Skeletal muscle tissue (tissue), 3 donors: ENCODE measurements at regions not wholly inside any gene's neighbourhood (a gene's known extent, or its start where the extent isn't known, plus 50 kb on each side); places are given as distances from the start of the nearest gene placed in this dataset.

Source experiments
- H3K27ac ChIP-seq: one replicate; pipeline ENCODE4 v1.7.0; 2013; ENCODE audit warnings: mild to moderate bottlenecking, low read depth, low read length, inconsistent platforms
- H3K27me3 ChIP-seq, 3 donors: one replicate each; pipeline ENCODE4 v1.7.0; 2013; ENCODE audit warnings: low read length in 3 of 3; ENCODE audit not compliant: control insufficient read depth in 3 of 3, insufficient read depth in 3 of 3
- H3K36me3 ChIP-seq, 3 donors: one replicate each; pipeline ENCODE4 v1.7.0; 2013; ENCODE audit warnings: low read length in 3 of 3; ENCODE audit not compliant: control insufficient read depth in 3 of 3, insufficient read depth in 3 of 3
- H3K4me1 ChIP-seq, 3 donors: one replicate each; pipeline ENCODE4 v1.7.0; 2013; ENCODE audit warnings: low read length in 3 of 3, mild to moderate bottlenecking in 3 of 3; ENCODE audit not compliant: control insufficient read depth in 3 of 3, insufficient read depth in 3 of 3
- H3K4me3 ChIP-seq, 3 donors: one replicate each; pipeline ENCODE4 v1.7.0; 2013; ENCODE audit warnings: low read length in 3 of 3
- H3K9ac ChIP-seq, 3 donors: one replicate each; pipeline ENCODE4 v1.7.0; 2013; ENCODE audit warnings: low read length in 3 of 3, mild to moderate bottlenecking in 3 of 3, moderate library complexity in 2 of 3, low read depth in 1 of 3
- H3K9me3 ChIP-seq, 3 donors: one replicate each; pipeline ENCODE4 v1.7.0; 2013; ENCODE audit warnings: low read length in 3 of 3; ENCODE audit not compliant: control insufficient read depth in 3 of 3
- donor health status: Osteomylitis.

DNA sequence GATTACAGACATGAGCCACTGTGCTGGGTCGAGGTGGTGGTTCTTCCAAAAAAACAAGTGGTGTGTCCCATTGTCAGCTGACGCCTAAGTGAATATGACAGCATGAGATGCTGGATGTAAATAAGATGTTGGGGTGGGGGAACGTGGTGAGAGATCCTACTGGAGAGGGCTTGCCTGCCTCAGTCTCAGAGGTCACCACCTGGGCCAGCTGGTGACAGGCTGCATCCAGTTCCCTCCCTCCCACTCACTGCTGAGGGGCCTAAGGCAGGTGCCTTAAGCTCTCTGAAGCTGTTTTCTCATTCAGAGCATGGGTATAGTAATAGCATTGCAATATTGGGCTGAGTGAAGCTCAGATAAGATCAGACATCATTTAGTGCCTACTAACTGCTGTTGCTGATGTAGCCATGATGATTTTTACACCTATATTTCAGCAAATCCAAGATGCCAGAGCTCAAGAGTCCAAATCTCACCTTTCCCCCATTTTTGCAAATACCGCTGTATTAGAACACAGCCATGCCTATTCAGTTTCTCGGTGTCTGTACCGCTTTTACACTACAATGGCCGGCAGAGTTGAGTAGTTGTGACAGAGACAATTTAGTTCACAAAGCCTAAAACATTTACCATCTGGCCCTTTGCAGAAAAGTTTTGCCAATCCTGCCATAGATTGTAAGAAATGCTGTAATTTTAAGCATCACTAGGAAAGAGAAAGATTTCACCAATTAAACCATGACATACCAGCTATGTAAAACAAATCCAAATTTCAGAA lies 171.3 kb downstream of the ANKRD60 start:
- H3K36me3 ChIP-seq: no peaks in the 10 kb centered on the region
- H3K27ac ChIP-seq: no peak overlapping the region
- H3K27me3 ChIP-seq: peaks cover 0 to 6% (median 3%) of the 10 kb centered on the region in 3 donors
- H3K9me3 ChIP-seq: peaks cover 0 to 4% (median 0%) of the 10 kb centered on the region in 3 donors
- peaks cover 4 to 7% (median 6%) of the 10 kb centered on the region in 3 donors for H3K4me1 ChIP-seq
- no peak overlapping the region for H3K9ac ChIP-seq
- no peak overlapping the region for H3K4me3 ChIP-seq

DNA sequence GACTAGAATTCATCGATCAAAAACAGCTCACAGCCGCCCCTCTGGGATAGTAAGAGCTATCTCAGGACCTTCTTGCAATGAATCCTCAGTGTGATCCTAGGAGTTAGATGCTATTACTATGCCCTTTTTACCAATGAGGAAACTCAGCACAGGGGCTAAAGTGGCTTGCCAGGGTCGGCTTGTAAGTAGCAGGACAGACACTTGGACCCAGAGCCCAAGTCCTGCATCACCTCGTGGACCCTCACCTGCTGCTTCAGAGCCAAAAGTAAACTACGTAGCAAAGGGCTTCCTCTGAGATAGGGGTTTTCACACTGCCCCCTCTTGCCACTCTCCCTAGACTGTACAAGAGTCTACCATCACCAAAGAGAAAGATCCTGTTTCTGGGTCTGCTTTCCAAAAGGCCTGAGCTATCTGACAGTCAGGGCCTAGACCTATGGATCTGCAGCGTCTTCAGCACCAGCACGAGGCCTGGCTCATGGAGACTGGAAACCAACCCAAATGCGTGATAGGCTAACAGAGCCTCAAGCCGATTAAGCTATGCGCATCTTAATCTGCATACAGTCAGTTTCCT lies 172.3 kb downstream of the ANKRD60 start:
- Histone ChIP-seq H3K27ac (no peak overlapping the region), H3K4me3 (no peak overlapping the region), H3K9me3 (peaks cover 0 to 4% (median 2%) of the 10 kb centered on the region in 3 donors), H3K27me3 (peaks cover 0 to 6% (median 3%) of the 10 kb centered on the region in 3 donors), H3K9ac (no peak overlapping the region), H3K36me3 (no peaks in the 10 kb centered on the region), H3K4me1 (peaks cover 4 to 7% (median 6%) of the 10 kb centered on the region in 3 donors)

DNA sequence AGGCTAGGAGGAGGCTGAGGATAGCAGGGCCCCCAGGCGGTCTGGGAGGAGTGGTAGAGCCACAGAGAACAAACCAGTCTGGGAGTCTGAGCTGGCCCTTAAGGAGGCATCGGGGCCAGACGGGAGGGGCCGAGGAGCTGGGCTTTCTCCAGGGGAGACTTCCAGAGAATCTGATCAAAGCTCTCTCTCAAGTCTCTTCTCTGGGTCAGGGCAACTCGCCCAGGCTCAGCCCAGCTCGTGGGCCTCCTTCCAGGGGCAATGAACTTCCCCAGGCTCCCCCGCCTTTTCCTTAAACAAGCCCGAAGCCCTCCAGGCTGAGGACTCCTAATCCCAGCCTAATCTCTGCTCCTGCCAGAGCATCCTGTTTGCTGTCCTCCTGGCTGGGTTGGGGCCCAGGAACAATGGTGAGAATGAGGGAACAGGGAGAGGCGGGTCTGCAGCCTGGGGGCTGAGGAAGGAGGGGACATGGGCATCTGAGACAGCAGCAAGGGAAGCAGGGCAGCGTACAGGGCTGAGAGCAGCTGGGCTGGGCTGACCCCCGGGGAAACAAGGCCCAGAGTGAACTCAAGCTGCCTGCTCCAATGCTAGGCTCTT lies 173.6 kb downstream of the ANKRD60 start:
- Histone ChIP-seq H3K27me3 (peaks cover 0 to 6% (median 3%) of the 10 kb centered on the region in 3 donors), H3K9ac (peak overlapping the region in 1 of 3 donors; percentile 16), H3K36me3 (no peaks in the 10 kb centered on the region), H3K9me3 (peaks cover 2 to 4% (median 3%) of the 10 kb centered on the region in 3 donors), H3K4me1 (peaks cover 4 to 7% (median 6%) of the 10 kb centered on the region in 3 donors), H3K4me3 (no peak overlapping the region), H3K27ac (no peak overlapping the region)

DNA sequence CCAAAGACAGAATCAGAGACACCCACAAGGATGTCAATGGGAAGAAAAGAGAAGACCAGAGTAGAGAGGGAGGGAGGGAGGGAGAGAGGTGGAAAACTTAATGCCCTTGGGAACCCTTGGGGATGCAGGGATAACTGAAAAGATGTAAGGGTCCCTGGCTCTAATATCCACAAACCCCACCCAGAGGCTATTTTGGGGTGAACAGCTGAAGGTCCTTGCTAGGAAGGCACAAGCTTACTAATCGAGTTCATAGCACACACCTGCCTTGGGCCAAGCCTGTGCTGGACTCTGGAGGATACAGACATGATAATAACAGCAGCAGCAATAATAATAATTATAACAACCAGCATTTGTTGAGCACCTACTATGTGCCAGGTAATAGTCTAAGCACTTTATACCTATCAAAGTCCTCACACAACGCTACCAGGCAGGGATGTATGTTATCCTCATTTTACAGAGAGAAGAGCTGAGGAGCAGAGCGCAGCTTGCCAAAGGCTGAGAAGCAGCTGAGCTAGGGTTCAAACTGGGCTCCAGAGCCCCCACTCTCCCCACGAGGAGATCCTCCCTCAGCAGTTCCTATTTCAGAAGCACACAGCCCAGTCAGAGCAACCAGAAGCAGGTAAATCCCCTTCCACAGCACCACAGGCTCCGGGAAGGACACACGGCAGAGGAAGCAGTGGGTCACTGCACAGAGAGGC lies 174.2 kb downstream of the ANKRD60 start:
- Histone ChIP-seq H3K36me3 (no peaks in the 10 kb centered on the region), H3K27me3 (peaks cover 0 to 6% (median 3%) of the 10 kb centered on the region in 3 donors), H3K9me3 (peaks cover 2 to 4% (median 3%) of the 10 kb centered on the region in 3 donors), H3K9ac (peak overlapping the region in 1 of 3 donors; percentile 16), H3K27ac (no peak overlapping the region), H3K4me3 (no peak overlapping the region), H3K4me1 (peaks cover 4 to 7% (median 6%) of the 10 kb centered on the region in 3 donors)

DNA sequence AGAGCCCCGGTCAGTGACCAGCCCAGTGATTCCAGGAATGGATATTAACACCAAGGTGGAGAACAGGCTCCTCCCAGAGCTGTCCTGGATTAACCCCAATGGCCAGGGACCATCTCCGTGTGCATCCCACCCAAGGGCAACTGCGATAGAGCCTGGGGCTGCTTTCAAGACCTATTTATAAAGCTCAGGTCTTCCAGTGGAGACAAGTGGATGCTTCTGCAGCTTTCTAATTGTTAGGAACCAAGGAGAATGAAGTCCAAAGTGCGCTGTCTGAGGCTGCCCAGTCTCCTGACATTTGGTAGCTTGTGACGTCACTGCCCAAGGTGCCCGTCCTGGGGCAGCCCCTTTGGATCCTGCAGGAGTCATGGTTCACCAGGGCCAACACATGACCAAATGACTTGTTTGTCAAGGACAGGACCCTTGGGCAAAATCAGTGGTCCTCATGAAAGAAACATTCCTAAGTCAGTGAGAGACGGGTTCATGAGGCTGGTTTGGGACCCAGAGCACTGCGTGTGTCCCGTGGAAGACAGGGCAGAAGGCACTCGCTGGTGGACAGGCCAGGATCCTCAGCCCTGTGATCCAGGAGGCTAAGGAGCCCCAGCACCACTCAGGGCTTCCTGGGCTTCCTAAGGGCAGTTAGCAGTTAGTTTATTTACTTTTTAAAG lies 174.9 kb downstream of the ANKRD60 start:
- H3K4me3 ChIP-seq: no peak overlapping the region
- H3K4me1 ChIP-seq: peaks cover 4 to 7% (median 6%) of the 10 kb centered on the region in 3 donors
- H3K27me3 ChIP-seq: peaks cover 0 to 3% (median 2%) of the 10 kb centered on the region in 3 donors
- H3K27ac ChIP-seq: no peak overlapping the region
- H3K36me3 ChIP-seq: no peaks in the 10 kb centered on the region
- peaks cover 2 to 4% (median 3%) of the 10 kb centered on the region in 3 donors for H3K9me3 ChIP-seq
- no peak overlapping the region for H3K9ac ChIP-seq

DNA sequence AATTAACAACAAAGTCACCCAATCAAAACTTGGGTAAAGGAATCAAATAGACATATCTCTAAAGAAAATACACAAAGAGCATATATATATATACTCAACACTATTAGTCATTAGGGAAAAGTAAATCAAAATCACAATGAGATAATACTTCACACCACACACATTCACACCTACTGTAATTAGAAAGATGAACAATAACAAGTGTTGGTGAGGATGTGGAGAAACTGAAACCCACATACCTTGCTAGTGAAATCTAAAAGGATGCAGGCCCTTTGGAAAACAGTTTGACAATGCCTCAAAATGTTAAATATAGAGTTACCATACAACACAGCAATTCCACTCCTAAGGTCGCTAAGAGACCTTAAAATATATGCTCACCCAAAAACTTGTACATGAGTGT lies 177.1 kb downstream of the ANKRD60 start:
- no peak overlapping the region for H3K4me3 ChIP-seq
- H3K4me1 ChIP-seq: peaks cover 4 to 8% (median 7%) of the 10 kb centered on the region in 3 donors
- H3K9ac ChIP-seq: no peak overlapping the region
- no peaks in the 10 kb centered on the region for H3K36me3 ChIP-seq
- H3K27ac ChIP-seq: no peak overlapping the region
- peaks cover 0 to 3% (median 2%) of the 10 kb centered on the region in 3 donors for H3K27me3 ChIP-seq
- H3K9me3 ChIP-seq: peaks cover 2 to 4% (median 3%) of the 10 kb centered on the region in 3 donors

DNA sequence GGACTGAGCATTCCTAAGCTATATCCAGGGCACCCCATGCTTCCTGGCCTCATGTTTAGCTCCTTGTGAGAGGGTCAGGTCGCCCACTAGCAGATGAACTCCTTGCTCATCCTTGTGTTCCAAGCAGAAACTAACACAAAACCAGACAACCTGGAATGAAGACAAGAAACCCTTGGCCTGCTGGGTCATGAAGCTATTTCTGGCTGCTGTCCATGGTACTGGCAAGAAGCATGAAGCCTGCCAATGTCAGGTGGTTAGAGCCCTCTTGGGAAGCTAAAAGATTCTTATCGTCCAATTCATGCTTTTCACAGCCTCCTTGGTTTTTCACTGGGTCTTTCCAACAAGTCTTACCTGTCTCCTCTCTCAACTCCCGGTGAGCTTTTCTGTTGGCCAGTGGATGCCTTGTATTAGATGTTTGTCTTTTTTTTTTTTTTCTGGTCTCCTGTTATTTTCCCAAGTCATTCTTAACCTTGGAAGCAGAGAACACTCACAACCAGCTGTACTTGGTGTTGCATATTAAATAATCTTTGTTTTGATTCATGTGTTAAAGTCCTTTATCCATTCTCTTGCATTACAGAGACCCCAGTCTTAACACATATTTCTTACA lies 180.3 kb downstream of the ANKRD60 start:
- no peaks in the 10 kb centered on the region for H3K36me3 ChIP-seq
- H3K9ac ChIP-seq: no peak overlapping the region
- H3K9me3 ChIP-seq: peaks cover 2 to 4% (median 3%) of the 10 kb centered on the region in 3 donors
- no peak overlapping the region for H3K4me3 ChIP-seq
- H3K4me1 ChIP-seq: peaks cover 0 to 4% (median 0%) of the 10 kb centered on the region in 3 donors
- H3K27me3 ChIP-seq: peaks cover 0 to 3% (median 2%) of the 10 kb centered on the region in 3 donors
- no peak overlapping the region for H3K27ac ChIP-seq

DNA sequence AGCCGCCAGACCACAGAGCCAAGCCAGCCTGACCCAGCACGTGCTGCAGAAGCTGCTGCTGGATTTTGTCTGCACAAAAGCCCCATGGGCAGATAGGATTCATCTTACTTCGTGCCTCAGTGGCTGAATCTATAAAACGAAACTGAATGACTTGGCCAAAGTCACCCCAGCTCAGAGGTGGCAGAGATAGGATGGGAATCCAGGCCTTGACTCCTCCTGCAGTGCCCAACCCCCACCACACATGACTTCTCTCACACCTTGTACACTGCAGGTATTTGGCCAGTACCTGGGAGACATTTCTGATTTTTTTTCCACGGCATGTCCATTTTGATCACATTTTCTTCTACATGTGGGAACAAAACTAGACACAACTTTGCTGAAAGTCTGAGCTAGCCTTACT lies 182.1 kb downstream of the ANKRD60 start:
- peaks cover 0 to 3% (median 0%) of the 10 kb centered on the region in 3 donors for H3K9me3 ChIP-seq
- H3K27ac ChIP-seq: no peak overlapping the region
- H3K9ac ChIP-seq: no peak overlapping the region
- no peak overlapping the region for H3K4me3 ChIP-seq
- peaks cover 0 to 6% (median 5%) of the 10 kb centered on the region in 3 donors for H3K4me1 ChIP-seq
- H3K36me3 ChIP-seq: no peaks in the 10 kb centered on the region
- H3K27me3 ChIP-seq: peaks cover 0 to 3% (median 0%) of the 10 kb centered on the region in 3 donors

DNA sequence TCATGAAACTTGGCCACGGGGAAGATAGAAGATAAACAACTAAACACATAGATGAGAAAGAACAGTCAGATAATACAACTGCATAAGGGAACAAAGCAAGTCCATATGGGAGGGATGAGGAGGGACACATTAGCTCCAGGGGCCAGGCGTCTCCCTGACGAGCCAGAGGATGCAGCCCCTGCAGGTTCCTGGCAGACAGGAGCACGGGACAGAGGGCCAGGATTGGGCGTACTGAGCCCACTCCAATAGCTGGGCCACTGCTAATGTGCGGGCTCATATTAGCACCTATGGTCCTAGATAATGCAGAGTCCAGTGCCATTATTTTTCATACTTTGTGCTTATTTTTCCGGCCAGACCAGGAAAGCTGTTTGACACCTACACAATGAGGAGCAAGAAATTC lies 182.9 kb downstream of the ANKRD60 start:
- Histone ChIP-seq H3K27ac (no peak overlapping the region), H3K4me3 (no peak overlapping the region), H3K4me1 (peaks cover 0 to 6% (median 5%) of the 10 kb centered on the region in 3 donors), H3K36me3 (no peaks in the 10 kb centered on the region), H3K9me3 (peaks cover 0 to 2% (median 0%) of the 10 kb centered on the region in 3 donors), H3K9ac (no peak overlapping the region), H3K27me3 (peaks cover 0 to 3% (median 0%) of the 10 kb centered on the region in 3 donors)
